ENCODE measurements at regions not wholly inside any gene's neighbourhood (a gene's known extent, or its start where the extent isn't known, plus 50 kb on each side); places are given as distances from the start of the nearest gene placed in this dataset.
"Not testable (repeated sequence)": the region's sequence is repeated elsewhere in the genome, so short reads cannot be mapped to it uniquely, and the experiment has no call there.

DNA sequence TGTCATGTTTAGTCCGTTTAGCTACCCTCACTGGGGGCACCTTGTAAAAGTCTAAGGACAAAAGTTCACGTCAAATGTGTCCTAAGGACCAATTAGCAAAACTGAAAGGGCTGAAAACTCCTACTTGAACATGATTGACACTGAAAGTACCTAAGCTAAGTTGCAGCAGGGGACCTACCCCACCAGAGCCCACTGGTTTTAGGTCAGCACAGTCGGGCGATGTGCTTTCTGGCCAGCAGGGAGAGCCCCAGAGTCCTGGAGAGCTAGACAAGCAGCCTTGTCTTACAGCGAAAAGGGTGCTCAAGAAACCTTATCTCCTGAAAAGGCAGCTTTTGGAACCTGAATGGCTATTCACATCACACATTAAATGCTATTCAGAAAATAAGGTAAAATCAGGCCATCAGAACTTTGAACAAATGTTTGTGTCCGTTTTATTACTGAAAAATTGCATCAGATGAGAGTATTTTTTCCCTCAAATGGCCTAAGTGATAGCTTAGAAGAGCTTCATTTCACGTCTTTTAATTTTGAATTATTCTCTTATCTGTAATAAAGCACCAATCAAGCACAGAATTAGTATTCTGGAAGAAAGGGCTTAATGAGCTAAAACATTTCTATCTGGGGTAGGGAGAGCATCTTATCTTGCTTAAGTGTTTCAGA, 52.2 kb upstream of the MKI67 start:
- no peak for DNase-seq

DNA sequence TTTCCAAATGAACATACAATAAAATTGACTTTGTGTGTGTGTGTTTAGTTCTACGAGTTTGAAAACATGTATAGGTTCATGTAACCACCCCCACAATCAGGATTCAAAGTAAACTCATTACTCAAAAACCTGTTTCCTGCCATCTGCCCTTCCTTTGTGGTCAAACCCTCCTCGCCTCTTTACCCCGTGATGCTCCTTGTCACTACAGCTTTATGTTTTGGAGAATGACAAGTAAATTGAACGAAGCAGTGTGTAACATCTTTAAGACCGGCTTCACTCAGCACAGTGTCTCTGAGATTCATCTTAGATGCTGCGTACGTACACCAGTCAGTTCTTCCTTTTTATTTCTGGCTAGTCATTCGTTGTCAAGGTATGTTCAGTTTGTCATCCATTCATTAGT, 54.6 kb upstream of the MKI67 start:
- no peak for DNase-seq

- no peak for DNase-seq
Measured at GRCh38 chr10:128185627-128186026, 59.4 kb upstream of the MKI67 start.

DNA sequence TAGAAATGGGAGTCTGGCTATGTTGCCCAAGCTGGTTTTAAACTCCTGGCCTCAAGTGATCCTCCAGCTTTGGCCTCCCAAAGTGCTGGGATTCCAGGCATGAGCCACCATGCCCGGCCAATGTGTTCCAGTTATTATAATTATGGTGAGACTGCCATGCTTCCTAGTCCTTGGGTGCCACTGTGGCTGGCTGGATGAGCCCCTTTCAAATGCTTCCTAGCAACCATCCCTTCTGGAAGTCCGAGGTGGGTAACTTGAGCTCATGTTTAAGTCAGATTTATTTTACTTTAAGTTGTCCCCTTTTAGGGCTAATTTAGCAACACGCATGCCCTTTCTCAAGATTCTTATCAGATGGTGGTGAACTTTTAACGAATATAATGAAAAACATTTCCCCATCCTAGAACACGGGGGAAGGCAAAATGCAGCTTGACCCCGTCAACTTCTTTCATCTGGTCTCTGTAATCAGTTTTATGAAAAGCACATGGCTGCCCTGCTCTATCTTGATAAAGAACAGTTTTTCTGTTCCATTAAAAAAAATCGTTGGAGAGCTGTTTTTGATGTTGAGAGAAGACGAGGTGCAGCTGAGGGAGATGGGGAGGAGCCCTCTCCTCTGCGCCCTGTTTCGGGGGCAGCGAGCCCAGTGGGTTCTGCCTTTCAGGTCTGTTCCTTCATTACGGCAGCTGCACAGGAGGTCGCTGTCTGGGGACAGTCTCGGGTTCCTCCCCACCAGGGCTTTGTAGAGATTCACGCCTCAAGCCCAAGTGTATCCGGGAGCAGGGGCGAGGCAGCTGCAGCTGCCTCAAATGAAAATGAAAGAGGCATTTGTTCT, 61.0 kb upstream of the MKI67 start:
- DNase-seq, result no peak

DNA sequence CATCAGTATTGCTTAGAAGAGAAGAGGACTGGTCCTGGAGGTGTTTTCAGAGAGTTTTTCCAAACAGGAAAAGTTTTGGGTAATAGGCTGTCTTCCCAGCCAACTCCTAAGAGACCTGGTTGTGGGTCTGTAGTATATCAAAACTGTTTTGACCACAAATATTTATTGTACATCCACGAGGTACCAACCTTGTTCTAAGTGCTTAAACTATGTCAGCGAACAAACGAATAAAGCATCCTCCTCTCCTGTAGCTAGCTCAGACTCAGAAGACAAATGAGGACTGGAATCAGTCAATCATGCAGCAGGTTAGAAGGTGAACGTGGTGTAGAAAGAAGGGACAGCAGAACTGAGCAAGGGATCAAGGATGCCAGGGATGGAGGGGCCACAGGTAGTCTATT, 61.6 kb upstream of the MKI67 start:
- DNase-seq, result no peak

DNA sequence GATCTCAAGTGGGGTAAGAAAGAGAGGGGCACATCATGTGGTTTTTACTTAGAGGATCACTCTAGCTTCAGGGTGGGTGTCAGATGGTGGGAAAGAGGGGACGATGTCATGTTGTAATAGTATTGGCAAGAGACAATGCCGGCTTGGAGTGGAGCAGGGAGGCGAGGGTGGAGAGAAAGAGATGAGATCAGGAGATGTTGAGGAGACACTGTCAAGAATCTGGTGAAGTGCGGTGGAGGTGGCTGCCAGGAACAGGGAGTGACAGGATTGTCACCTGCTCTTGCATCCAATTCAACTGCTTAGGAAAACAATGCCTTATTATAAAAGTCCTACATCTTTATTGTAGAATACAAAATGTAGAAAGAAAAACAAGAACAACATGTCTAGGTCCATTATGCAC, 63.0 kb upstream of the MKI67 start:
- DNase-seq, result no peak

GRCh38 chr10:128191847-128192246, 65.6 kb upstream of the MKI67 start:
- no peak for DNase-seq

DNA sequence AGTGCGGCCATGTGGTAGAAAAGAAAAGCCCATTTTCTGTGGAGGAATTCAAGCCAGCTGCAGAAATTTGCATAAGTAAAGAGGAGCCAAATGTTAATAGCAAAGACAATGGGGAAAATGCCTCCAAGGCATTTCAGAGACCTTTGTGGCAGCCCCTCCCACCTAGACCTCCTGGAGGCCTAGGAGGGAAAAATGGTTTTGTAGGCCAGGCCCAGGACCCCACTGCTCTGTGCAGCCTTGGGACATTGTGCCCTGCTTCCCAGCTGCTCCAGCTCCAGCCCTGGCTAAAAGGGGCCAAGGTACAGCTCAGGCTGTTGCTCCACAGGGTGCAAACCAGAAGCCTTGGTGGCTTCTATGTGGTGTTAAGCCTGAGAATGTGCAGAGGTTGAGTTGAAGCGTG, 75.6 kb upstream of the MKI67 start:
- not testable (repeated sequence) for DNase-seq

- no peak for DNase-seq
Measured at GRCh38 chr10:128203028-128203427, 76.8 kb upstream of the MKI67 start.

DNA sequence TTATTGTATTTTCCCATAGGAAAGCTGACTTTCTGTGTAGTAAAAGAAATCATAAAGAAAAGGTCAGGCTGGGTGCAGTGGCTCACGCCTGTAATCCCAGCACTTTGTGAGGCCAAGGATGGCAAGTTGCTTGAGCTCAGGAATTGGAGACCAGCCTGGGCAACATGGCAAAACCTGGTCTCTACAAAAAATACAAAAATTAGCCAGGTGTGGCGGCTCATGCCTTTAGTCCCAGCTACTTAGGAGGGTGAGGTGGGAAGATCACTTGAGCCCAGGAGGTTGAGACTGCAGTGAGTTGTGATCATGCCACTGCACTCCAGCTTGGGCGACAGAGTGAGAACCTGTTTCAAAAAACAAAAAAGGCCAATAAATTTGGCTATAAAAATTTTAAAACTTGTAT, 79.4 kb upstream of the MKI67 start:
- not testable (repeated sequence) for DNase-seq

DNA sequence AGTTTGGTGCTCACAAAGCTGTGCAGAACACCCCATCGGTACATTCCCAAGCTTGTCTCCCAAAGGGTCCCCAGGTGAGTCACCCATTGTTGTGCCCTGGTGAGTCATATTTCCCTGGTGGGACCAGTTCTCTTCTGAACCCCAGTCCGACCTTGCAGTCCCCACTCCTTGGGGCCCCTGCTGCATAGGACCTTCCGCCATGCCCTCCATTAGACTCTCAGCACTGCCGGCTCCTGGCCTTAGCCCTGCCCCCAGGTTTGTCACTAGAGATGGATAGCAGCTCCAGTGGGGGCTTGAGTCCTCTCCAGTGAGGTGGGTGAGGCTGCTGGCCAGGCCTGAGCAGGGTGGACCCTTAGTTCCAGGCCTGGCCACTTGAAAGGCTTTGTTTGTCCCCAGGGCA, 80.5 kb upstream of the MKI67 start:
- DNase-seq, result no peak

GRCh38 chr10:128209862-128210214, 83.6 kb upstream of the MKI67 start:
- DNase-seq, result no peak

- peak; percentile 19 for DNase-seq
Measured at GRCh38 chr10:128210215-128211063, 84.2 kb upstream of the MKI67 start.

GRCh38 chr10:128211064-128211504, 84.9 kb upstream of the MKI67 start:
- DNase-seq, result no peak

- peak; percentile 83 for DNase-seq
Measured at GRCh38 chr10:128211953-128212727, 85.9 kb upstream of the MKI67 start.

DNA sequence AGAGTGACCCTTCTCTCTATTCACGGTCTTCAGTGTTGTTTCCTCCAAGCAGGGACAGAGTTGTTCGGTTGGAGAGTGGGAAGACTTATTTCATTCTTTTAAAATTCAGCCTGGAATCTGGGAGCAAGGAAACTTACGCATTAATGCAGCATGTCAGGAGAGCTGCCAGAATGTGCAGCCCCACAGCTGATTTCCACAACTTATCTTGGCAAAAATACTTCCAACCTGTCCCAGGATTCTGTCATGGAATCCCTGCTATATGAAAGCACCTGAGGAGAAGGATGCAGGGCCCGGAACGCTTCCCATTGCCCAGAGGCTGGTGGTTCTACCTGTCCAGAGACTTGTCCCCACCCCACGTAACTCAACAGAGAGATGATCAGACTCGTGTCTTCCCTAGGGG, 86.9 kb upstream of the MKI67 start:
- no peak for DNase-seq

DNA sequence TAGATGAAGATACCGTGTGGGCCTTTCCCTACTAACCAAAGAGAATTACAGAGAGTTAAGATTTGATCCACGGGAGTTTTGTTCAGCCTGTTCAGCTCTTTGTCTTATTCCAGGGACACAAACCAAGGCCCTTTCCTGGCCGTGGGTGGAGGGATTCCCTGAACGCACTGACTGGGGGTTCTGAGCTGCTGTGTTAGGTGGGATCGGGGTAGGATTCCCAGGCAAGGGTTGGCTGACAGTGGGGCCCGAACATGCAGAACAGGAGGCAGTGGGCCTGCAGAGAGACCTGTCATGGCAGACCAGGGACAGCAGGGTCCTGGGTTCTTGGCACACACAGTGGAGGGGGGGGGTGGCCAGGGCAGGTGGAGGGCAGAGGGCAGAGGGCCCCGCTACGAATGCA, 89.5 kb upstream of the MKI67 start:
- no peak for DNase-seq

DNA sequence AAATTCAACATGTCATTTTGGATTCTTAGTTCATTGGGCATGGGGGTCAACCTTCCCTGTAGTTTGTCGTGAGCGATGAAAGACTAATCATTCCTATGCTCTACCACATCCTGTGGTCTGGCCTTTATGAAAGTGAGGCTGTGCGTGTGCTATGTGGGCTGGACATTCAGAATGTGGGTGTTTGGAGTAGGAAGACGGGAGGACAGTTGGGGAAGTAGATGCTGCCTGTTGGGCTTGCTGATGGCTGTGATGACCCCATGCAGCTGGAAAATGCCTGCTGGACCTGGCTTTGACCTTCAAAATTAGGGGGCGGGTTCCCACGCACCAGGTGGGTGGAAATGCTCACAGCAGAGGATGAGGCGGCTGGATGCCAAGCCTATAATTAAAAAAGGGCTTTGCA, 90.9 kb upstream of the MKI67 start:
- no peak for DNase-seq

DNA sequence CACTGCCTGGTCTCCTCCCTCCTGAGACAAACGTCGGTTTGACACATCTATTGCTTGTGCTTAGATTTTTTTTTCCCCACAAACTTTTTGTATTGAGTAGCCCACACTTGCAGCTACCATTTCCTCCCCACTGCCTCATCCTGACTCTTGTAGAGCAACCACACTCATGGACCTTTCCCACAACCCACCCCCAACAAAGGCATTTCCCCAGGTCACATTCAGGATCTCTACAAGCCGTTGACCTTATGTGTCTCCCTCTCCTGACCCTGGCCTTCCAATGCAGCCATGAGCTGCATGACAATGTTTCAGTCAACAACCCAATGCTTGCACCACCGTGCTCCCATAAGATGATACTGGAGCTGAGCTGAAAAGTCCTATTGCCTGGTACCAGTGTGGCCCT, 91.9 kb upstream of the MKI67 start:
- no peak for DNase-seq

GRCh38 chr10:128219295-128219694, 93.1 kb upstream of the MKI67 start:
- DNase-seq, result no peak

DNA sequence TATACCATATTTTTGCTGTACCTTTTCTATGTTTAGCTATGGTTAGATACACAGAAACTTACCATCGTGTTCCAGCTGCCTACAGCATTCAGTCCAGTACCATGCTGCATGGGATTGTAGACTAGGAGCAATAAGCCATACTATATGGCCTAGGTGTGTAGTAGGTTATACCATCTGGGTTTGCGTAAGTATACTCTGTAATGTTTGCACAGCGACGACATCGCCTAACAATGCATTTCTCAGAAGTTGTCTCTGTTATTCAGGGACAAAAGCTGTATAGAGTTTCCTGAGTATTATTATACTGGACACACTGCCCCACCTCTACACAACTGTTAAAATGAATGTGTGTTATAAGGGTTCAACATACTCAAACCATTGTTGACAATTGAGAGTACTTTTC, 93.8 kb upstream of the MKI67 start:
- no peak for DNase-seq

DNA sequence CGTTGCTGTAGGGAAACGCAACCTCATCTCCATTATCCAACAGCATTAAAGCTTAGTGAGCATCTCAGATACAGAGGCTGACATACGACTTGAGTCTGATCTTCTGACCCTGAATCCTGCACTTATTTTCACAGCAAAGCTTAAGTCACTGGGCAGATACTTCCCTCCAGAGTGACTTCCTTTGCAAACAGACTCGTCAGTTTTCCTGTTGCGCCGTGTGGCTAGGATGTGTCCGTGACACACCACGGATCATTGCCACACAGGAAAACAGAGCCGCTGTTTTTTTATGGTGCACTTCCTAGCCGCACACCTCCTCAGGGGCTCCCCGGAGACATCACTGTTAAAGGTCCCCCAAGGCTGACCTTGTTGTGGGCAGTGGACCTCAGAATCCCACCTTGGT, 94.9 kb upstream of the MKI67 start:
- no peak for DNase-seq

DNA sequence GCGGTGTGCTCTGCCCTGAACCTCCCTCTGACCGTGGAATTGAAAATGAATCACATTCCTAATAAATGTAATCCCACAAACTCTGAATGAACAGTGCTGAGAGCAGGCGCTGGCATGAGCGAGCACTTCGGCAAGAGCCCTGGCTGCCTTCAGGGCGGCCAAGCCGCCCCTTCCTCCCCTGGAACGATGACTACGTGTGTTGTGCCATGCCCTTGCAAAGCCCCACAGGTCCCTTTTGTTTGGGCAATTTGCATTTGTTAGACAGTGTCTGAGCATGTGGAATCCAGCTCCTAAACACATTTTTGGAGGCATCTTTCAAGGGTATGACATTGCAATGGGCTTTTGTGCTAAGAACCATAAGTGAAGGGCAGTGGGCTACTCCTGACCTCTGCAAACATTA, 95.6 kb upstream of the MKI67 start:
- no peak for DNase-seq
